Type B pancreatic cell (in vitro differentiated cells): ENCODE measurements at regions not wholly inside any gene's neighbourhood (a gene's known extent, or its start where the extent isn't known, plus 50 kb on each side); places are given as distances from the start of the nearest gene placed in this dataset.

Experiments
- DNase-seq: peaks from one replicate; pipeline ENCODE4 v3.0.0; 2021; ENCODE audit warnings: mixed read lengths; ENCODE audit not compliant: unreplicated experiment; ENCODE audit errors: extremely low spot score
- H3K27ac Mint-ChIP-seq: 2 replicates; pipeline ENCODE4 v1.8.0; 2021; ENCODE audit warnings: mild to moderate bottlenecking, mixed read lengths
- H3K27me3 Mint-ChIP-seq: 2 replicates; pipeline ENCODE4 v1.8.0; 2021; ENCODE audit warnings: mixed read lengths
- H3K36me3 Mint-ChIP-seq: 2 replicates; pipeline ENCODE4 v1.8.0; 2021; ENCODE audit warnings: mixed read lengths
- H3K4me1 Mint-ChIP-seq: one replicate; pipeline ENCODE4 v1.8.0; 2021; ENCODE audit warnings: mixed read lengths; ENCODE audit not compliant: unreplicated experiment
- H3K4me3 Mint-ChIP-seq: 2 replicates; pipeline ENCODE4 v1.8.0; 2021; ENCODE audit warnings: mild to moderate bottlenecking, mixed read lengths
- H3K9me3 Mint-ChIP-seq: 2 replicates; pipeline ENCODE4 v1.8.0; 2021; ENCODE audit warnings: mixed read lengths
- CTCF ChIP-seq: fragments of 200-600 bp; sonication (generic); conservative IDR thresholded peaks from 2 replicates; pipeline ENCODE4 v1.5.0; 2021; ENCODE audit warnings: antibody characterized with exemption, mild to moderate bottlenecking

DNA sequence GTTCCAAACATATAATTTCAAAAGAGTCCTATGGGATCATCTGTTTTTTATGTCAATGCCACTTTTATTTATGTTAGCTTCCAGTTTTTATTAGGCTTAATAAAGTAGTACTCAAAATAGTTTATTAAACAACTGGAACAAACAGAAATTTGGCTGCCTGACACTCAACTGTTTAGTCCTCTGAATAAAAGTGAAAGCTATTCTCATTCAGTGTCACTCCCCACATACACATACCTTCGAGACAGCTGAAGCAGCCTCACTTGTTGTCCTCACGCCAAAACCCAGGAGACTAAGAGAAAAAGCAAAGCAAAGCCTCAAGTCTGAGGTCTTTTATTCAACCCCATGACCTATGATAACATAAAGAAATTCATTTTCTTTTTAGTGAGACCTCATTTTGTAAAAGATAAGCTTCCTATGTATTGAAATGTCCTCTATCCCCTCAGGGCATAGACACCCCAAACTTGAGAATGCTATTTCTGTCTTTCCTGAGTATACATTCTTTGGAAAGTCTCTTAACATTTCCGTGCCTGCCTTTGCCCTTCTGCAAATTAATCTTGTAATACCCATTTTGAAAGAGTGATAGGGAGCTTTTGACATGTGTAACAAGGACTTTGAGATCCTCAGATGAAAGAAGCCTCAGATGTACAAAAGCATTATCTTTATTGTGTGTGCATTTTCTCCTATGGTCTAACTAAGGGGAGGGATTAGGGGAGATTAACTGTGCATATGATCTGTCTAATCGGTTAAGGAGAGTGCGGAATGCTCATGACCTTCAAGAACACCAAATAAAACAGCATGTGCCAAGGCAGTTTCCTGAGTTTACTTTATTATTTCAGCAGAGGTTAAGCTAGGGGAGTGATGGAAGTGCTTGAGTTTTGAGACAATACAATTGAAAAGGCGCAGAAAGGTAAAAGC is 1523.7 kb upstream of the PIK3C3 start:
- TF ChIP-seq CTCF, result no peak
- Mint-ChIP-seq H3K27me3 (no peaks in the 10 kb centered on the region), H3K4me1 (no peaks in the 10 kb centered on the region), H3K9me3 (no peaks in the 10 kb centered on the region), H3K27ac (no peak overlapping the region), H3K36me3 (no peaks in the 10 kb centered on the region), H3K4me3 (no peak overlapping the region)
- no peak for DNase-seq

DNA sequence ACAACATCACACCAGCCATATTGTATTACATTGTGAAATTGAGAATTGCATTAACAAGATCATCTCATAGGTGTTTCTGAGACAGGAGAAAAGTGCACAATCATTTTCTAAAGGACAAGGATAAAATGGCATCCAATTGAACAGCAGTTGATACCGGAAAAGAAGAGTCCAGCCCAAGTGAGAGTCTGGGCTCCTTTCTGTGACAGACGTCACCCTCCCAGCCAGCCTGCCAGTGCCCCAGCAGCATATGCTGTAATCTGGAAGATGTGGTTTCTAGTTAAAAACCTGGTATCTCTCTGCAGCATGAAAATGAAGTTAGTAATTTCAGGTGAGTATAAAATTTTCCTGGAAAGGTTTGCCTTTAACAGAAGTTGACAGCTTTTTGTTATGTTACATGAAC is 1531.7 kb upstream of the PIK3C3 start:
- H3K9me3 Mint-ChIP-seq, result peaks cover 6% of the 10 kb centered on the region
- H3K27ac Mint-ChIP-seq, result no peak overlapping the region
- no peak overlapping the region for H3K4me3 Mint-ChIP-seq
- H3K27me3 Mint-ChIP-seq, result no peaks in the 10 kb centered on the region
- no peaks in the 10 kb centered on the region for H3K36me3 Mint-ChIP-seq
- TF ChIP-seq CTCF, result no peak
- no peak for DNase-seq
- H3K4me1 Mint-ChIP-seq, result no peaks in the 10 kb centered on the region

GRCh38 chr18:40420675-40421074 is 1534.4 kb upstream of the PIK3C3 start:
- Mint-ChIP-seq H3K4me1 (no peaks in the 10 kb centered on the region), H3K27ac (no peak overlapping the region), H3K9me3 (peaks cover 8% of the 10 kb centered on the region), H3K27me3 (no peaks in the 10 kb centered on the region), H3K36me3 (no peaks in the 10 kb centered on the region), H3K4me3 (no peak overlapping the region)
- DNase-seq, result no peak
- no peak for TF ChIP-seq CTCF

DNA sequence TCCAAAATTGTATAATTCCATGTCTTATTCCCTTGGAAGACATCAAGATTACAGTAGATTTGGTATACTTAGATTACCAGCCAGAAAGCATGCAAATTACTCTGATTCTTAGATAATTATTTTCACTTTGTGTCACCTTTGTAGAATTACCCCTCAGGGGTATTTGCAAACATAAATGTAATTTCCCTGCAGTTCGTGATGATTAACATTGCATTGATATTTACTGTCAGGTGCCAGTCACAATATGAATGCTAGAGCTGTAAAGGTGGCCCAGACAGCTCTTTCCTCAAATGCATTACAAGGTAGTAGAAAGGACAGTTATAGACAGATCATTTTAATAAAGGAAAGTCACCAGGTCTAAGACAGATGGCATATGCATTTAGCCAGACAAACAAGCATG is 1537.5 kb upstream of the PIK3C3 start:
- DNase-seq, result no peak
- no peak for TF ChIP-seq CTCF
- H3K4me3 Mint-ChIP-seq, result no peak overlapping the region
- no peak overlapping the region for H3K27ac Mint-ChIP-seq
- no peaks in the 10 kb centered on the region for H3K27me3 Mint-ChIP-seq
- peaks cover 8% of the 10 kb centered on the region for H3K9me3 Mint-ChIP-seq
- no peaks in the 10 kb centered on the region for H3K36me3 Mint-ChIP-seq
- peaks cover 11% of the 10 kb centered on the region for H3K4me1 Mint-ChIP-seq

DNA sequence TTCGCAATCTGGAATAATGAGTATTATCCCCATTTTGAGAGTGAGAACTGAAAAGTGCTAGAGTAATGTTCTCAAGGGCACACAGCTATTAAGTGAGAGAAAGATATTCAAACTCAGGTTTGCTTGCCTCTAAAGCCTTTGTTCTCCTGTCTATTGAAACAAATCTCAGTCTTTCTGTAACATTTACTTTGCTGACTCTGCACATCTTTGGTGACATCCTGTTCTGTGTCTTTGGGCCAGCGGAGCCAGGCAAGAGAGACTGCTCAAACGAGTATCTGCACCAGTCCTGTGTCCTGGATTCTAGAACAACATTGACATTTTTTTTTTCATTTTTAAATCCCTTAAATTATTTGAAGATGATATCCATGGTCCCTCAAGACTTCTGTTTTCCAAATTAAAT is 1539.2 kb upstream of the PIK3C3 start:
- no peak for DNase-seq
- Mint-ChIP-seq H3K27me3 (no peaks in the 10 kb centered on the region), H3K4me1 (peaks cover 11% of the 10 kb centered on the region)

More for the DNA sequence above, 1539.2 kb upstream of the PIK3C3 start:
- peaks cover 12% of the 10 kb centered on the region for H3K9me3 Mint-ChIP-seq
- no peak for TF ChIP-seq CTCF
- H3K36me3 Mint-ChIP-seq, result no peaks in the 10 kb centered on the region
- H3K4me3 Mint-ChIP-seq, result no peak overlapping the region
- no peak overlapping the region for H3K27ac Mint-ChIP-seq
